Stimulated activated CD8-positive, alpha-beta memory T cell treated with anti-CD3 and anti-CD28 coated beads, Interleukin-7, amount 100 ng/mL, for 48 hours (primary cell): ENCODE measurements at regions not wholly inside any gene's neighbourhood (a gene's known extent, or its start where the extent isn't known, plus 50 kb on each side); places are given as distances from the start of the nearest gene placed in this dataset.
"Not testable (repeated sequence)": the region's sequence is repeated elsewhere in the genome, so short reads cannot be mapped to it uniquely, and the experiment has no call there.

ENCODE experiments used
- DNase-seq, 2 donors: peaks; one replicate each; pipeline ENCODE4 v3.0.0-alpha.2; 2020; ENCODE audit warnings: low read depth in 1 of 2; ENCODE audit errors: extremely low read depth in 1 of 2

- DNase-seq = no peak
Measured at GRCh38 chr6:872570-873125, 179.7 kb upstream of the EXOC2 start.

GRCh38 chr6:871503-871902 lies 178.6 kb upstream of the EXOC2 start:
- no peak for DNase-seq

- no peak for DNase-seq
Measured at GRCh38 chr6:870096-870495, 177.2 kb upstream of the EXOC2 start.

GRCh38 chr6:868201-868600 lies 175.3 kb upstream of the EXOC2 start:
- DNase-seq = no peak

DNA sequence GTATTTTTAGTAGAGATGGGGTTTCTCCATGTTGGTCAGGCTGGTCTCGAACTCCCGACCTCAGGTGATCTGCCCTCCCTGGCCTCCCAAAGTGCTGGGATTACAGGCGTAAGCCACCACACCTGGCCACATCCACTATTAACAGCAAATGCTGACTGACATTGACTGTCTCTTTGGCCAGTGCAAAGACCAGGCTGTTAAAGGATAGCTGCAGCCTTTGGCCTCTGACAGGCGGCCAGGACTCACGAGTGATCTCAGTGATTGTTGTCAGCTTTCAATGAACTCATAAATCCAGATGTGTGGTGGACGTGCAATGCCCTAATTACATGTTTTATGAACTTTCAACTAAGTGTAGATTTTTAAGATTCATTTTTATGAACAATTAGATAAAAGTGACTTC lies 174.4 kb upstream of the EXOC2 start:
- no peak for DNase-seq

DNA sequence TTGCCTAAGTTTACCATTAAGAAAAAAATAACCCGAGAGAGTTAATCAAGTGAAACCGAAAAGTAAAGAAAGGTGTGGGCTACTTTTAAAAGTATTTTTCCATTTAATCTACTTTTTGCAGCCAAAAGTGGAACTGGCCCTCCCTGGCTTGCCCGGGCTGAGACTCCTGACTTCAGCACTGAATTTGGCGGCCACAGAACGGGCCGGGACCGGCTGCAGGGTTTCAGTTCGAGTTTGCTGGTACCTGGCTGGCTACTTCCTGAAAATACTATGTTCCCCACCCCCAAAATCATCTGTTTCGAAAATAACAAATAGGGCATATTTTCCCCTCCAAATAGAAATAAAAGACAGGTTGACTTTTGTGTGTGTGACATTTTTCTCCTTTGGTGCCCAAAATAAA lies 173.4 kb upstream of the EXOC2 start:
- no peak for DNase-seq

DNA sequence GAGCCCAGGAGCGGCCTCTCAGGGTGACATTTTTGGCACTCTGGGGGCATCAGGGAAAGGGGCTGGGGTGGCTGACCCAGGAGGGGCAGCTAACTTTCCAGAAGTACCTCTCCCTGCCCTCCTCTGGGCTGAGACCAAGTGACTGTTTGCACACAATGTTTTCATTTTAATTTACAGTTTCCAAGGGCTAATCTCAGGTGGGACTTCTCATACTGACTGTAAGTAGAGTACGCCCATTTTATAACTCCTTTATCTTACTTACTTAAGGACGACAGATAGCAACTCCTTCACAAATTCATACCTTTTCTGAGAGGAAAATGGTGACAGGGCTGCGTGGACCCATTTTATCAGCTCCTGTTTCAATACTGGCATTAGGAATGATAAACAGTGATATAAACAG lies 172.9 kb upstream of the EXOC2 start:
- DNase-seq = no peak

- no peak for DNase-seq
Measured at GRCh38 chr6:863831-864230, 170.9 kb upstream of the EXOC2 start.

DNA sequence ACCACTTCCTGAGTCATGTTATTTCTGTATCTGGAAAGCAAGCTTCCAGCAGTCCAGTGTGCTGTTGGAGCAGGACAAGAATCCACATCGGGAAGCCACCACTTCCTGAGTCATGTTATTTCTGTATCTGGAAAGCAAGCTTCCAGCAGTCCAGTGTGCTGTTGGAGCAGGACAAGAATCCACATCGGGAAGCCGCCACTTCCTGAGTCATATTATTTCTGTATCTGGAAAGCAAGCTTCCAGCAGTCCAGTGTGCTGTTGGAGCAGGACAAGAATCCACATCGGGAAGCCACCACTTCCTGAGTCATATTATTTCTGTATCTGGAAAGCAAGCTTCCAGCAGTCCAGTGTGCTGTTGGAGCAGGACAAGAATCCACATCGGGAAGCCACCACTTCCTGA lies 170.2 kb upstream of the EXOC2 start:
- not testable (repeated sequence) for DNase-seq

DNA sequence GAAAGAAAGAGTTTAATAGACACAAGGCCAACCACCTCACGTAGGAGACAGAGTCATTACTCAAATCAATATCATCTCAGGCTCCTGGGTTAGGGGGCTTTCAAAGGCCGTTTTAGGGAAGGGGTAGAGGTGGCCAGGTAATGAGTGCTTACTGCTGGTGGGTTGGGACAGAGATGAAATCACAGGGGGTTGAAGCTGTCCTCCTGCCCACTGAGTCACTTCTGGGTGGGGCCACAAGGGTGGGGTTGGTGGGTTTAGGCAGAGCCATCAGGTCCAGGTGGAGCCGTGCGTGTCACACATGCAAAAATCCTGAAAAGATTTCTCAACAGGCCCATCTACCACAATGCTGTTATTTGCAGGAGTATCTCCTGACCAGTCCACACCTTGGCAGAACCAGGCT lies 167.0 kb upstream of the EXOC2 start:
- DNase-seq = no peak

DNA sequence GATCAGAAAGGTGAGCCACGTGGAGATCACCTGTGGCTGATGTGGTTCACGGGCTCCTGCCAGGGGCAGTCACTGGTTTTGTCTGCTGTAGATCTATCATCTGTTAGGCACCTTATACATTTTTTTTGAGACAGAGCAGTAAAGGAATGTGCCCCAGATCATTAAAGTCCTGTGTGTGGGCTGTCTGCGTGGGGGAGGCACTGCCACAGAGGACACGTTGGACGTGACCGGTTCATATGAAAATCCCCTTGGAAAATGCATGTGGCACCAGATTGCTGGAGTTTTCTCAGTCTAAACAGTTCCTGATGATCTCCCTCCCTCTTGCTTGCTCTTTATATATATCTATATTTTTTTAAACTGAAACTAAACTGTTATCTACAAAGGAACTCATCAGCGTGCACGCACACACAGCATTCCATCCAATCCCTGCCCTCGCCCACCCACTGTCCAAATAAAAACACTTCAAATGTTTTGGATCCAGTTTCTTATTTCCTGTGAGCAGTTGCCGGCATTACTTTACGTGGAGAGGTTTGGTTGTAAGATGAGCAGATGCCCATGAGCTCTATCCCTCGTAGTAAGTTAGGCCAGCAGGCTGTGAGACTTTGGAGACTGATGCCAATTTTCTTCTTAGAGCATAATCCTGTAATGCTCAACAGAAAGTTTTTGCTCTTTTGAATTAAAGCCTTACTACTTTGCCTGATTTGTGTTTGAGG lies 161.6 kb upstream of the EXOC2 start:
- no peak for DNase-seq

DNA sequence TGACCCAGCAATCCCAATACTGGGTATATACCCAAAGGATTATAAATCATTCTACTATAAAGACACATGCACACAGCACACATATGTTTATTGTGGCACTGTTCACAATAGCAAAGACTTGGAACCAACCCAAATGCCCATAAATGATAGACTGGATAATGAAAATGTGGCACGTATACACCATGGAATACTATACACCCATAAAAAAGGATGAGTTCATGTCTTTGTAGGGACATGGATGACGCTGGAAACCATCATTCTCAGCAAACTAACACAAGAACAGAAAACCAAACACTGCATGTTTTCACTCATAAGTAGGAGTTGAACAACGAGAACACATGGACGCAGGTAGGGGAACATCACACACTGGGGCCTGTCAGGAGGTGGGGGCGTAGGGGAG lies 159.3 kb upstream of the EXOC2 start:
- not testable (repeated sequence) for DNase-seq

DNA sequence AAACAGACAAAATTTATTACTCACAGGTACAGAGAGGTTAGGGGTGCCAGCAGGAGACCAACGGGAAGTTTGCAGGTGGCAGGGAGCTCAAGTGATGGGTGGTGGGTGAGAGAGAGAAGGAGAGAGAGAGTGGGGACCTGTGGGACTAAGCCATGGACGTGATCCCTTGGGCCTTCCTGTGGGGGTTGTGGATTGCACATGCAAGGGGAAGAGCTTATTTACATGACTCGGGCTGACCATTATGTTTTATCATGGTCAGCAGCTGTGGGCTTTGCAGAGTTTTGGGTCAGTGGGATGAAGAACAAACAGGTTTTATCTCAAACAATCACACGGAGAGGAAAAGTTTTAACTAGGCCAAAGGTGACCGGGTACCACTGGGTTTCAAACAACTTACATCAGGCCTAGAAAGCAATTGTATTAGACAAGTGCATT lies 156.2 kb upstream of the EXOC2 start:
- no peak for DNase-seq

GRCh38 chr6:845566-845965 lies 152.6 kb upstream of the EXOC2 start:
- DNase-seq = no peak

- no peak for DNase-seq
Measured at GRCh38 chr6:845101-845500, 152.2 kb upstream of the EXOC2 start.

DNA sequence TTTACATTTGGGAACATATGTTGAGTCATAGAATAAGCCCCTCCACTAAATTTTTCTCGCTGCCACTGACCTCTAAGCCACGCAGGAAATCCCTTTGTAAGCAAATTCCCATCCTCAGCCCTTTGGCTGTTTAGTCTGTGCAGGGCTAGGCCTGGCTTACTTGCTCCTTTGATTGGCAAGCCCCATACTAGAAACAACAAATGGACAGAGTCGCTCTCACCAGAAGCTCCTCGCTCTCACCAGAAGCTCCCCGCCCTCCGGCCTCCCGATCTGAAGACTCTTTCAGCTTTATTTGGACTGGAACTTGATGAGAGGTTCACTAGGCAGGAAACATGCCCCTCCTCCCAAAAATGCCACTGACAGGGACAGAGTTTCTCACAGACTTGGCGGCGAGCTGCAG lies 149.2 kb upstream of the EXOC2 start:
- no peak for DNase-seq

DNA sequence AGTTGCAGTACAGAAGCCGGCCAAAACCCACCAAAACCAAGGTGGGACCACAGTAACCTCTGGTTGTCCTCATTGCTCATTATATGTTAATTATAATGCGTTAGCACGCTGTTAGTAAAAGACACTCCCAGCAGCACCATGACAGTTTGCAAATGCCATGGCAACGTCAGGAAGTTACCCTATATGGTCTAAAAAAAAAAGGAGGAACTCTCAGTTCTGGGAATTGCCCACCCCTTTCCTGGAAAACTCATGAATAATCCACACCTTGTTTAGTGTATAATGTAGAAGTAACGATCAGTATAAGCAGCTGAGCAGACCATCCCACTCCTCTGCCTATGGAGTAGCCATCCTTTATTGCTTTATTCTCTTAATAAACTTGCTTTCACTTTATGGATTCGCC lies 148.6 kb upstream of the EXOC2 start:
- DNase-seq = no peak

- no peak for DNase-seq
Measured at GRCh38 chr6:839201-839600, 146.3 kb upstream of the EXOC2 start.

- DNase-seq = no peak
Measured at GRCh38 chr6:837380-837779, 144.4 kb upstream of the EXOC2 start.

DNA sequence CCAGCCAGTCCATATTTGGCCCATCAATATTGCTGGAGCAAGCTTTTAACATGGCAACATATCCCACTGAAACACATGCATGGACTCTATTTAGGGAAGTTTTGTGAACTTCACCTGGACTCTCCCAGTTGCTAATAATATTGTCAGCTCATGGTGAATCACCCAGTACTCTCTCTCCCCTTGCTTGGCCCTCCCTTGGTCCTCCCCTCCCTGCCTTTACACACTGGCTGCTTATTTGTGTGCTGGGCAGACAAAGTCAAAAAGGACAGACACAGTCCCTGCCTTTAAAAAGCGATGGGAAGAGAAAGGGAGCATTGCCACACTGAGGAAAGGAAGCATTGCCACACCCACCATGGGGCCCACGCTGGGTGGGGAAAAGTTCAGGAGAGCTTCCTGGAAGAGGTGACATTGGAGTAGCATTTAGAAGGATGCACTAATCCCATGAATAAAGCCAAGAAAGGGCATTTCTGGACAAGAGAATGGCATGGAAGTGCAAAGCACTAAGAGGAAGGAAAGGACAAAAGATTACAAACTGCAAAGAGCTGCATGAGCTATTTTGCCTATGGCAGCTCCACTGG lies 143.4 kb upstream of the EXOC2 start:
- DNase-seq = no peak

GRCh38 chr6:835476-836160 lies 142.7 kb upstream of the EXOC2 start:
- DNase-seq = no peak

DNA sequence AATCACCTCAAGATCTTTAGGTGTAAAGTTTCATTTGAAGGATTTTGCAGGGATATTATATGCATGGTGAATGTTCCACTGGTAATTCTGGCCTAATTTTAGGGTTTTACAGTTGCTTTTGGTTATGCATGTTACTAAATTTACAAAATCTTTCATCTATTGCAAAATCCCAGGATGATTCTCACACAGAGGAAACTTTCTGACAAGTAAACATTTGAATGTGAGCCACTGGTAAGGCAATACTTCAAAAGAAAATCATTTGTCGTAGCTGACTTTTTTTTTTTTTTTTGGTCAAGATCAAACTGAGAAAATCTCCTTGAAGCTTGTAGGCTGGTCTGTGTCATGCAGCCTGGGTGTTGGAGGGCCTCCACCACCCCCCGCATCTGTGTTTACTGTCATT lies 141.9 kb upstream of the EXOC2 start:
- no peak for DNase-seq
